PC-3 (cell line): ENCODE measurements at regions not wholly inside any gene's neighbourhood (a gene's known extent, or its start where the extent isn't known, plus 50 kb on each side); places are given as distances from the start of the nearest gene placed in this dataset.

Experiments
- ATAC-seq: fragments of 200-7000 bp; cut with Tn5 transposase; 2 replicates; pipeline ENCODE4 v1.9.1; 2020; ENCODE audit warnings: mild to moderate bottlenecking, moderate library complexity
- BruUV-seq: library from RNA; stranded (reverse); fragments of 400-500 nt; replicated peaks from 2 replicates; lab custom pipeline; 2021; lab: Mats Ljungman, UMichigan
- CTCF ChIA-PET: fragments of 300-600 bp; sonication (Branson Sonifier 250); formaldehyde crosslinking; loops from one replicate; lab custom pipeline; 2022; ENCODE audit warnings: antibody characterized with exemption; lab: Charles Lee
- POLR2A ChIA-PET: fragments of 300-600 bp; sonication (Branson Sonifier 250); formaldehyde crosslinking; loops from one replicate; lab custom pipeline; 2022; ENCODE audit warnings: antibody characterized with exemption; ENCODE audit not compliant: unreplicated experiment; lab: Charles Lee
- DNase-seq: peaks from one replicate; pipeline ENCODE4 v3.0.0-alpha.2; 2015
- H2AFZ ChIP-seq: fragments of 300-600 bp; sonication (generic); 2 replicates; pipeline ENCODE4 v1.6.0; 2016; ENCODE audit warnings: antibody characterized with exemption, low read length
- H3F3A ChIP-seq: fragments of 300-600 bp; sonication (generic); one replicate; pipeline ENCODE4 v1.6.0; 2017; ENCODE audit warnings: antibody characterized with exemption, low read length, control low read depth, mild to moderate bottlenecking; ENCODE audit not compliant: unreplicated experiment
- H3K27ac ChIP-seq: fragments of 300-600 bp; sonication (generic); 2 replicates; pipeline ENCODE4 v1.5.1; 2016; ENCODE audit warnings: mild to moderate bottlenecking, low read length
- H3K27me3 ChIP-seq: fragments of 300-600 bp; sonication (generic); 2 replicates; pipeline ENCODE4 v1.6.1; 2016; ENCODE audit warnings: low read length, mixed read lengths
- H3K36me3 ChIP-seq: fragments of 300-600 bp; sonication (generic); 2 replicates; pipeline ENCODE4 v1.6.1; 2016; ENCODE audit warnings: low read depth, mixed run types, low read length, mixed read lengths
- H3K4me1 ChIP-seq: fragments of 300-600 bp; sonication (generic); 2 replicates; pipeline ENCODE4 v1.5.1; 2016; ENCODE audit warnings: low read length; ENCODE audit not compliant: insufficient read depth
- H3K4me2 ChIP-seq: fragments of 300-600 bp; sonication (generic); 2 replicates; pipeline ENCODE4 v1.6.0; 2016; ENCODE audit warnings: low read length
- H3K4me3 ChIP-seq: fragments of 300-600 bp; sonication (generic); 2 replicates; pipeline ENCODE4 v1.5.1; 2016; ENCODE audit warnings: mild to moderate bottlenecking, low read length, mixed read lengths
- H3K79me2 ChIP-seq: fragments of 300-600 bp; sonication (generic); 2 replicates; pipeline ENCODE4 v1.6.1; 2017; ENCODE audit warnings: low read length, mixed read lengths
- H3K9ac ChIP-seq: fragments of 300-600 bp; sonication (generic); 2 replicates; pipeline ENCODE4 v1.6.0; 2016; ENCODE audit warnings: mild to moderate bottlenecking, low read length
- H3K9me2 ChIP-seq: fragments of 300-600 bp; sonication (generic); replicated peaks from 2 replicates; pipeline ENCODE4 v1.6.1; 2016; ENCODE audit warnings: mixed run types, low read length, mixed read lengths
- H3K9me3 ChIP-seq: fragments of 300-600 bp; sonication (generic); 2 replicates; pipeline ENCODE4 v1.6.1; 2016; ENCODE audit warnings: low read length, mixed read lengths
- H4K20me1 ChIP-seq: fragments of 300-600 bp; sonication (generic); 2 replicates; pipeline ENCODE4 v1.6.1; 2016; ENCODE audit warnings: low read length, mixed read lengths
- EZH2 ChIP-seq: fragments of 300-600 bp; sonication (generic); IDR thresholded peaks from one replicate; pipeline ENCODE4 v1.6.1; 2017; ENCODE audit warnings: antibody characterized with exemption, mild to moderate bottlenecking, low read length; ENCODE audit not compliant: unreplicated experiment
- EZH2phosphoT487 ChIP-seq: fragments of 300-600 bp; sonication (generic); IDR thresholded peaks from 2 replicates; pipeline ENCODE4 v1.6.1; 2018; ENCODE audit warnings: mild to moderate bottlenecking, antibody characterized with exemption, low read length, borderline replicate concordance
- intact Hi-C: fragments of 100-400 bp; cut with micrococcal nuclease; formaldehyde crosslinking; loops from 2 replicates; pipeline ENCODE4 v1.9.0; 2023
- TF ChIP-seq, protein P1 (sequence below): fragments of 300-600 bp; sonication (generic); conservative IDR thresholded peaks from 2 replicates; pipeline ENCODE4 v1.5.1; 2017; ENCODE audit warnings: antibody characterized with exemption, low read depth, mild to moderate bottlenecking, low read length

DNA sequence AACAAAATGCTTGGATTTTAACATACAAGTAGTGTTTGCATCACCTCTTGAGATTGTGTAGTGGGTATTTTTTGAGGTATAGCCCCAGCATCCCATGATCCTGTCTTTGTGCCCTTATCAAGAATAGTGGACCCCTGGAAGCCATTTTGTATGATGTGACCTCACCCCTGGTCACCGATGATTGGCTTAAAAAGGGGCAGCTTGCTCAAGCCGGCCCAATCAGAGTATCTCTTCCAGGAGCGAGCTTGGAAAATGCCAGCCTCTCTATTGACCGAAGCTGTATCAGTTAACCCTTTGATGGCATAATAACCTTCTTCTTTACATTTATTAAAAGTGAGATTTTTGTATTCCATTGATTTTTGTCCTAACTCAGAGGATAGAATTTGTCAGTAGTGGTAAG is 55.5 kb upstream of the FAM20A start:
- no peaks in the 10 kb centered on the region for H4K20me1 ChIP-seq
- no peaks in the 10 kb centered on the region for H3K36me3 ChIP-seq
- TF ChIP-seq EZH2 (no peak), EZH2phosphoT487 (no peak)
- TF ChIP-seq, protein P1, sequence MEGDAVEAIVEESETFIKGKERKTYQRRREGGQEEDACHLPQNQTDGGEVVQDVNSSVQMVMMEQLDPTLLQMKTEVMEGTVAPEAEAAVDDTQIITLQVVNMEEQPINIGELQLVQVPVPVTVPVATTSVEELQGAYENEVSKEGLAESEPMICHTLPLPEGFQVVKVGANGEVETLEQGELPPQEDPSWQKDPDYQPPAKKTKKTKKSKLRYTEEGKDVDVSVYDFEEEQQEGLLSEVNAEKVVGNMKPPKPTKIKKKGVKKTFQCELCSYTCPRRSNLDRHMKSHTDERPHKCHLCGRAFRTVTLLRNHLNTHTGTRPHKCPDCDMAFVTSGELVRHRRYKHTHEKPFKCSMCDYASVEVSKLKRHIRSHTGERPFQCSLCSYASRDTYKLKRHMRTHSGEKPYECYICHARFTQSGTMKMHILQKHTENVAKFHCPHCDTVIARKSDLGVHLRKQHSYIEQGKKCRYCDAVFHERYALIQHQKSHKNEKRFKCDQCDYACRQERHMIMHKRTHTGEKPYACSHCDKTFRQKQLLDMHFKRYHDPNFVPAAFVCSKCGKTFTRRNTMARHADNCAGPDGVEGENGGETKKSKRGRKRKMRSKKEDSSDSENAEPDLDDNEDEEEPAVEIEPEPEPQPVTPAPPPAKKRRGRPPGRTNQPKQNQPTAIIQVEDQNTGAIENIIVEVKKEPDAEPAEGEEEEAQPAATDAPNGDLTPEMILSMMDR, result no peak
- BruUV-seq, result no TSS peak
- H3K4me2 ChIP-seq, result no peak overlapping the region
- H3K9me2 ChIP-seq, result no peaks in the 10 kb centered on the region
- no peak for DNase-seq
- no peak overlapping the region for H2AFZ ChIP-seq
- CTCF ChIA-PET, result no interaction called here
- H3K4me3 ChIP-seq, result no peak overlapping the region
- no peaks in the 10 kb centered on the region for H3K9me3 ChIP-seq
- no peaks in the 10 kb centered on the region for H3F3A ChIP-seq
- H3K9ac ChIP-seq, result no peak overlapping the region
- H3K27ac ChIP-seq, result no peak overlapping the region
- no peaks in the 10 kb centered on the region for H3K4me1 ChIP-seq
- H3K27me3 ChIP-seq, result 0 out of 2 replicates have a peak, but pooled peaks cover 4% of the 10 kb centered on the region
- ATAC-seq, result no peak
- POLR2A ChIA-PET, result no interaction called here
- intact Hi-C loops, result no loop called here
- no peaks in the 10 kb centered on the region for H3K79me2 ChIP-seq
